GM23338 (cell line): ENCODE measurements at regions not wholly inside any gene's neighbourhood (a gene's known extent, or its start where the extent isn't known, plus 50 kb on each side); places are given as distances from the start of the nearest gene placed in this dataset.
"Not testable (repeated sequence)": the region's sequence is repeated elsewhere in the genome, so short reads cannot be mapped to it uniquely, and the experiment has no call there.

Experiments used
- ATAC-seq: fragments of 200-7000 bp; cut with Tn5 transposase; 3 replicates; pipeline ENCODE4 v1.9.1; 2020
- DNase-seq: peaks from one replicate; pipeline ENCODE4 v3.0.0-alpha.2; 2015; ENCODE audit warnings: low spot score
- H2AFZ ChIP-seq: fragments of 200-600 bp; sonication (generic); 2 replicates; pipeline ENCODE4 v1.8.0; 2016; ENCODE audit warnings: antibody characterized with exemption, mild to moderate bottlenecking, moderate library complexity
- H3F3A ChIP-seq: fragments of 200-600 bp; sonication (generic); replicated peaks from 2 replicates; pipeline ENCODE4 v1.8.0; 2017; ENCODE audit warnings: antibody characterized with exemption, mixed run types, low read depth
- H3K27ac ChIP-seq: fragments of 200-600 bp; sonication (generic); 2 replicates; pipeline ENCODE4 v1.6.1; 2016; ENCODE audit warnings: low read depth
- H3K27me3 ChIP-seq: fragments of 200-600 bp; sonication (generic); 2 replicates; pipeline ENCODE4 v1.8.0; 2016; ENCODE audit warnings: mild to moderate bottlenecking, mixed run types, moderate library complexity; ENCODE audit not compliant: insufficient read depth
- H3K36me3 ChIP-seq: fragments of 200-600 bp; sonication (generic); 2 replicates; pipeline ENCODE4 v1.8.0; 2016; ENCODE audit warnings: mild to moderate bottlenecking; ENCODE audit not compliant: insufficient read depth
- H3K4me1 ChIP-seq: fragments of 200-600 bp; sonication (generic); 2 replicates; pipeline ENCODE4 v1.8.0; 2016; ENCODE audit warnings: mild to moderate bottlenecking, moderate library complexity; ENCODE audit not compliant: insufficient read depth
- H3K4me2 ChIP-seq: fragments of 200-600 bp; sonication (generic); 2 replicates; pipeline ENCODE4 v1.7.1; 2017; ENCODE audit warnings: mixed run types
- H3K4me3 ChIP-seq: fragments of 200-600 bp; sonication (generic); 2 replicates; pipeline ENCODE4 v1.6.1; 2016; ENCODE audit warnings: mixed run types
- H3K79me2 ChIP-seq: fragments of 200-600 bp; sonication (generic); replicated peaks from 2 replicates; pipeline ENCODE4 v1.8.0; 2017; ENCODE audit warnings: mild to moderate bottlenecking; ENCODE audit not compliant: insufficient read depth
- H3K9me2 ChIP-seq: fragments of 200-600 bp; sonication (generic); 2 replicates; pipeline ENCODE4 v1.8.0; 2017; ENCODE audit not compliant: insufficient read depth
- H4K20me1 ChIP-seq: fragments of 200-600 bp; sonication (generic); replicated peaks from 2 replicates; pipeline ENCODE4 v1.8.0; 2017; ENCODE audit warnings: mild to moderate bottlenecking; ENCODE audit not compliant: insufficient read depth
- H3K27ac Mint-ChIP-seq: 2 replicates; pipeline ENCODE4 v1.8.0; 2020; ENCODE audit warnings: inconsistent platforms, mild to moderate bottlenecking, moderate library complexity, mixed read lengths
- H3K27me3 Mint-ChIP-seq: 3 replicates; pipeline ENCODE4 v1.8.0; 2022; ENCODE audit warnings: low read depth, mild to moderate bottlenecking, moderate library complexity, mixed read lengths, inconsistent platforms; ENCODE audit not compliant: insufficient read depth, poor library complexity
- H3K36me3 Mint-ChIP-seq: 3 replicates; pipeline ENCODE4 v1.8.0; 2021; ENCODE audit warnings: low read depth, mild to moderate bottlenecking, inconsistent platforms, moderate library complexity, mixed read lengths
- H3K4me1 Mint-ChIP-seq: 3 replicates; pipeline ENCODE4 v1.8.0; 2020; ENCODE audit warnings: mild to moderate bottlenecking, inconsistent platforms, mixed read lengths
- H3K4me3 Mint-ChIP-seq: 3 replicates; pipeline ENCODE4 v1.8.0; 2021; ENCODE audit warnings: moderate library complexity, mild to moderate bottlenecking, inconsistent platforms, mixed read lengths
- H3K9me3 Mint-ChIP-seq: 3 replicates; pipeline ENCODE4 v1.8.0; 2020; ENCODE audit warnings: moderate library complexity, mild to moderate bottlenecking, inconsistent platforms, mixed read lengths
- CREB1 ChIP-seq: fragments of 250-450 bp; sonication (Bioruptor Pico); IDR thresholded peaks from 2 replicates; pipeline ENCODE4 v1.5.0; 2020; ENCODE audit warnings: low read depth, mild to moderate bottlenecking, moderate library complexity
- CTCF ChIP-seq, 2 experiments: fragments of 200-600 bp in 1 of 2; sonication (generic) in 1 of 2; conservative IDR thresholded peaks; 2 replicates each; pipeline versions ENCODE4 v1.5.1 to v1.6.1; 2016 to 2017; ENCODE audit warnings: antibody characterized with exemption in 2 of 2, low read depth in 2 of 2, mild to moderate bottlenecking in 2 of 2, moderate library complexity in 1 of 2
- ETS1 ChIP-seq: IDR thresholded peaks from 2 replicates; pipeline ENCODE4 v1.6.1; 2016; ENCODE audit warnings: antibody characterized with exemption
- EZH2 ChIP-seq: fragments of 200-600 bp; sonication (generic); IDR thresholded peaks from one replicate; pipeline ENCODE4 v1.8.0; 2017; ENCODE audit warnings: antibody characterized with exemption, mild to moderate bottlenecking, low read depth; ENCODE audit not compliant: unreplicated experiment
- JUNB ChIP-seq: IDR thresholded peaks from one replicate; pipeline ENCODE4 v1.6.1; 2016; ENCODE audit warnings: antibody characterized with exemption; ENCODE audit not compliant: unreplicated experiment
- NANOG ChIP-seq: IDR thresholded peaks from 2 replicates; pipeline ENCODE4 v1.6.1; 2016; ENCODE audit warnings: antibody characterized with exemption, borderline replicate concordance
- POLR2AphosphoS5 ChIP-seq: IDR thresholded peaks from 2 replicates; pipeline ENCODE4 v1.6.1; 2016; ENCODE audit warnings: antibody characterized with exemption, low read depth
- STAT1 ChIP-seq: IDR thresholded peaks from one replicate; pipeline ENCODE4 v1.6.1; 2016; ENCODE audit warnings: antibody characterized with exemption; ENCODE audit not compliant: unreplicated experiment
- ZNF114 ChIP-seq: fragments of 250-450 bp; sonication (Bioruptor Pico); IDR thresholded peaks from 2 replicates; pipeline ENCODE4 v1.5.0; 2020; ENCODE audit warnings: mild to moderate bottlenecking, moderate library complexity
- ZNF331 ChIP-seq: fragments of 250-450 bp; sonication (Bioruptor Pico); IDR thresholded peaks from 2 replicates; pipeline ENCODE4 v1.5.0; 2020; ENCODE audit warnings: low read depth, mild to moderate bottlenecking, moderate library complexity
- TF ChIP-seq, protein P1 (sequence below): fragments of 250-450 bp; sonication (Bioruptor Pico); IDR thresholded peaks from 2 replicates; pipeline ENCODE4 v1.5.0; 2020; ENCODE audit warnings: mild to moderate bottlenecking, moderate library complexity

DNA sequence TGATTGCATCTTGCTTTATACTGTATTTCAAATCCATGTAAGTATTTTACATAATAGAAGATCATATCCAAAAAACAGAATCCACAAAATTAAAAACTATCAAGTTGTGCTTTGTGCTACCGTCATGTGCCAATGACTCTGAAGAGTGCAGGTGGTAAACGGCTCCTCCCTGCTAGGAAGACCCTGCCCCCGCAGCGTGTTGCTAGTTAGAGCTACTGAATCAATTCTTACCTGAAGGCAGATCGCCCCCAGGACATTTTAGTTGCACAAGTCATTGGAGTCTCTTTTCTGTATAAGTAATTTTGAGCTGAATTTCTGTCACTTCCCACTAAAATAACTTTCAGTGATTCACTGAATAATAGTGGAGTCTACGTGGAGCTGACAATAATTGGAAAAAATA lies 599.5 kb upstream of the ZFP42 start:
- Mint-ChIP-seq H3K4me1 (peaks cover 2% of the 10 kb centered on the region; the same call in 2 of the 3 replicates), H3K9me3 (no peaks in the 10 kb centered on the region), H3K36me3 (no peaks in the 10 kb centered on the region), H3K27ac (no peak overlapping the region), H3K27me3 (no peaks in the 10 kb centered on the region), H3K4me3 (no peak overlapping the region)
- no peaks in the 10 kb centered on the region for H3K4me1 ChIP-seq
- H3F3A ChIP-seq, result no peaks in the 10 kb centered on the region
- no peak overlapping the region for H3K4me3 ChIP-seq
- no peak overlapping the region for H2AFZ ChIP-seq
- no peak overlapping the region for H3K27ac ChIP-seq
- H3K9me2 ChIP-seq, result 0 out of 2 replicates have a peak, but pooled peaks cover under 1% of the 10 kb centered on the region
- DNase-seq (peak; percentile 19), ATAC-seq (no peak)
- no peaks in the 10 kb centered on the region for H3K27me3 ChIP-seq
- no peaks in the 10 kb centered on the region for H3K79me2 ChIP-seq
- H3K36me3 ChIP-seq, result no peaks in the 10 kb centered on the region
- no peak overlapping the region for H3K4me2 ChIP-seq
- no peak for TF ChIP-seq POLR2AphosphoS5
- TF ChIP-seq ZNF331 (CRISPR knock-in tag), result no peak
- no peak for TF ChIP-seq CREB1
- no peak for TF ChIP-seq NANOG
- TF ChIP-seq, protein P1, sequence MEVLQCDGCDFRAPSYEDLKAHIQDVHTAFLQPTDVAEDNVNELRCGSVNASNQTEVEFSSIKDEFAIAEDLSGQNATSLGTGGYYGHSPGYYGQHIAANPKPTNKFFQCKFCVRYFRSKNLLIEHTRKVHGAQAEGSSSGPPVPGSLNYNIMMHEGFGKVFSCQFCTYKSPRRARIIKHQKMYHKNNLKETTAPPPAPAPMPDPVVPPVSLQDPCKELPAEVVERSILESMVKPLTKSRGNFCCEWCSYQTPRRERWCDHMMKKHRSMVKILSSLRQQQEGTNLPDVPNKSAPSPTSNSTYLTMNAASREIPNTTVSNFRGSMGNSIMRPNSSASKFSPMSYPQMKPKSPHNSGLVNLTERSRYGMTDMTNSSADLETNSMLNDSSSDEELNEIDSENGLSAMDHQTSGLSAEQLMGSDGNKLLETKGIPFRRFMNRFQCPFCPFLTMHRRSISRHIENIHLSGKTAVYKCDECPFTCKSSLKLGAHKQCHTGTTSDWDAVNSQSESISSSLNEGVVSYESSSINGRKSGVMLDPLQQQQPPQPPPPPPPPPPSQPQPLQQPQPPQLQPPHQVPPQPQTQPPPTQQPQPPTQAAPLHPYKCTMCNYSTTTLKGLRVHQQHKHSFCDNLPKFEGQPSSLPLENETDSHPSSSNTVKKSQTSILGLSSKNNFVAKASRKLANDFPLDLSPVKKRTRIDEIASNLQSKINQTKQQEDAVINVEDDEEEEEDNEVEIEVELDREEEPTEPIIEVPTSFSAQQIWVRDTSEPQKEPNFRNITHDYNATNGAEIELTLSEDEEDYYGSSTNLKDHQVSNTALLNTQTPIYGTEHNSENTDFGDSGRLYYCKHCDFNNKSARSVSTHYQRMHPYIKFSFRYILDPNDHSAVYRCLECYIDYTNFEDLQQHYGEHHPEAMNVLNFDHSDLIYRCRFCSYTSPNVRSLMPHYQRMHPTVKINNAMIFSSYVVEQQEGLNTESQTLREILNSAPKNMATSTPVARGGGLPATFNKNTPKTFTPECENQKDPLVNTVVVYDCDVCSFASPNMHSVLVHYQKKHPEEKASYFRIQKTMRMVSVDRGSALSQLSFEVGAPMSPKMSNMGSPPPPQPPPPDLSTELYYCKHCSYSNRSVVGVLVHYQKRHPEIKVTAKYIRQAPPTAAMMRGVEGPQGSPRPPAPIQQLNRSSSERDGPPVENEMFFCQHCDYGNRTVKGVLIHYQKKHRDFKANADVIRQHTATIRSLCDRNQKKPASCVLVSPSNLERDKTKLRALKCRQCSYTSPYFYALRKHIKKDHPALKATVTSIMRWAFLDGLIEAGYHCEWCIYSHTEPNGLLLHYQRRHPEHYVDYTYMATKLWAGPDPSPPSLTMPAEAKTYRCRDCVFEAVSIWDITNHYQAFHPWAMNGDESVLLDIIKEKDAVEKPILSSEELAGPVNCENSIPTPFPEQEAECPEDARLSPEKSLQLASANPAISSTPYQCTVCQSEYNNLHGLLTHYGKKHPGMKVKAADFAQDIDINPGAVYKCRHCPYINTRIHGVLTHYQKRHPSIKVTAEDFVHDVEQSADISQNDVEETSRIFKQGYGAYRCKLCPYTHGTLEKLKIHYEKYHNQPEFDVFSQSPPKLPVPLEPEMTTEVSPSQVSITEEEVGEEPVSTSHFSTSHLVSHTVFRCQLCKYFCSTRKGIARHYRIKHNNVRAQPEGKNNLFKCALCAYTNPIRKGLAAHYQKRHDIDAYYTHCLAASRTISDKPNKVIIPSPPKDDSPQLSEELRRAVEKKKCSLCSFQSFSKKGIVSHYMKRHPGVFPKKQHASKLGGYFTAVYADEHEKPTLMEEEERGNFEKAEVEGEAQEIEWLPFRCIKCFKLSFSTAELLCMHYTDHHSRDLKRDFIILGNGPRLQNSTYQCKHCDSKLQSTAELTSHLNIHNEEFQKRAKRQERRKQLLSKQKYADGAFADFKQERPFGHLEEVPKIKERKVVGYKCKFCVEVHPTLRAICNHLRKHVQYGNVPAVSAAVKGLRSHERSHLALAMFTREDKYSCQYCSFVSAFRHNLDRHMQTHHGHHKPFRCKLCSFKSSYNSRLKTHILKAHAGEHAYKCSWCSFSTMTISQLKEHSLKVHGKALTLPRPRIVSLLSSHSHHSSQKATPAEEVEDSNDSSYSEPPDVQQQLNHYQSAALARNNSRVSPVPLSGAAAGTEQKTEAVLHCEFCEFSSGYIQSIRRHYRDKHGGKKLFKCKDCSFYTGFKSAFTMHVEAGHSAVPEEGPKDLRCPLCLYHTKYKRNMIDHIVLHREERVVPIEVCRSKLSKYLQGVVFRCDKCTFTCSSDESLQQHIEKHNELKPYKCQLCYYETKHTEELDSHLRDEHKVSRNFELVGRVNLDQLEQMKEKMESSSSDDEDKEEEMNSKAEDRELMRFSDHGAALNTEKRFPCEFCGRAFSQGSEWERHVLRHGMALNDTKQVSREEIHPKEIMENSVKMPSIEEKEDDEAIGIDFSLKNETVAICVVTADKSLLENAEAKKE, result no peak
- no peak for TF ChIP-seq ZNF114 (CRISPR knock-in tag)
- TF ChIP-seq JUNB, result no peak
- TF ChIP-seq STAT1, result no peak
- no peak for TF ChIP-seq CTCF (conservative IDR thresholded peaks at IDR 0.05; ENCODE audit: low read depth in 2 of 2)
- no peak for TF ChIP-seq ETS1
- no peak for TF ChIP-seq EZH2
- no peaks in the 10 kb centered on the region for H4K20me1 ChIP-seq

DNA sequence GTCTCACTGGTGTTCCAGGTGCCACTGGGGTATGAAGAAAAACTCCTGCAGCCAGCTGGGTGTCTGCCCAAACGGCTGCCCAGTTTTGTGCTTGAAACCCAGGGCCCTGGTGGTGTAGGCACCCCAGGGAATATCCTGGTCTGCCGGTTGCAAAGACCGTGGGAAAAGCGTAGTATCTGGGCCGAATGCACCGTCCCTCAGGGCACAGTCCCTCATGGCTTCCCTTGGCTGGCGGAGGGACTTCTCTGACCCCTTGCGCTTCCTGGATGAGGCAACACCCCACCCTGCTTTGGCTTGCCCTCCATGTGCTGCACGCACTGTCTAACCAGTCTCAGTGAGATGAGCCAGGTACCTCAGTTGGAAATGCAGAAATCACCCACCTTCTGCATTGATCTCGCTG lies 587.1 kb upstream of the ZFP42 start:
- H3K27ac ChIP-seq, ATAC-seq: not testable (repeated sequence)

More for the DNA sequence above, 587.1 kb upstream of the ZFP42 start:
- not testable (repeated sequence) for DNase-seq, H3K4me3 Mint-ChIP-seq, H3K27ac Mint-ChIP-seq, H3F3A ChIP-seq, H3K4me1 Mint-ChIP-seq, H3K4me3 ChIP-seq, H4K20me1 ChIP-seq, H3K9me2 ChIP-seq, H2AFZ ChIP-seq, H3K36me3 ChIP-seq, H3K4me1 ChIP-seq, H3K79me2 ChIP-seq, H3K27me3 ChIP-seq, H3K4me2 ChIP-seq, H3K27me3 Mint-ChIP-seq
- Mint-ChIP-seq H3K36me3 (peaks cover 25% of the 10 kb centered on the region; the same call in 2 of the 3 replicates), H3K9me3 (peaks cover 50% of the 10 kb centered on the region)
